Suprapubic skin (tissue), 4 donors: ENCODE measurements at regions not wholly inside any gene's neighbourhood (a gene's known extent, or its start where the extent isn't known, plus 50 kb on each side); places are given as distances from the start of the nearest gene placed in this dataset.

ENCODE experiments used
- DNase-seq, 2 donors: peaks; one replicate each; pipeline ENCODE4 v3.0.0-alpha.2; 2019; ENCODE audit warnings: low spot score in 2 of 2
- H3K27ac ChIP-seq: fragments of 200-600 bp; sonication (generic); one replicate; pipeline ENCODE4 v1.5.1; 2019
- H3K27me3 ChIP-seq: fragments of 200-600 bp; sonication (generic); one replicate; pipeline ENCODE4 v1.5.1; 2019
- H3K36me3 ChIP-seq: fragments of 200-600 bp; sonication (generic); one replicate; pipeline ENCODE4 v1.5.1; 2019
- H3K4me1 ChIP-seq: fragments of 200-600 bp; sonication (generic); one replicate; pipeline ENCODE4 v1.5.1; 2019
- H3K4me3 ChIP-seq: fragments of 200-600 bp; sonication (generic); one replicate; pipeline ENCODE4 v1.5.1; 2019; ENCODE audit warnings: mild to moderate bottlenecking
- H3K9me3 ChIP-seq: fragments of 200-600 bp; sonication (generic); one replicate; pipeline ENCODE4 v1.5.1; 2019
- CTCF ChIP-seq, 2 donors: fragments of 200-600 bp in 1 of 2; fragments of 450-650 bp in 1 of 2; sonication (generic) in 1 of 2; IDR thresholded peaks; one replicate each; pipeline ENCODE4 v1.5.1; 2016 to 2019; ENCODE audit warnings: antibody characterized with exemption in 2 of 2, mild to moderate bottlenecking in 1 of 2, moderate library complexity in 1 of 2
- EP300 ChIP-seq: sonication (generic); formaldehyde crosslinking; IDR thresholded peaks from one replicate; pipeline ENCODE4 v1.6.1; 2017; ENCODE audit warnings: antibody characterized with exemption
- POLR2A ChIP-seq, 2 donors: fragments of 450-650 bp; IDR thresholded peaks; one replicate each; pipeline ENCODE4 v1.6.1; 2017; ENCODE audit warnings: antibody characterized with exemption in 2 of 2, mild to moderate bottlenecking in 2 of 2, moderate library complexity in 2 of 2
- POLR2AphosphoS5 ChIP-seq, 3 donors: sonication (generic); formaldehyde crosslinking; IDR thresholded peaks; one replicate each; pipeline ENCODE4 v1.6.1; 2017; ENCODE audit warnings: antibody characterized with exemption in 3 of 3
- WGBS: methylation state at CpG from one replicate; pipeline ENCODE4 v1.1.5; 2018; 5-methylcytosine and 5-hydroxymethylcytosine counted together

GRCh38 chr18:67276638-67277037, 239.9 kb downstream of the DSEL start:
- DNase-seq = no peak
- TF ChIP-seq CTCF (IDR thresholded peaks at IDR 0.05) = no peak
- TF ChIP-seq EP300 = no peak
- no peak for TF ChIP-seq POLR2A (IDR thresholded peaks at IDR 0.05)
- TF ChIP-seq POLR2AphosphoS5 (IDR thresholded peaks at IDR 0.05) = no peak
- WGBS = 44% methylated on average over 4 of the region's 4 CpGs
- Histone ChIP-seq H3K9me3 (no peaks in the 10 kb centered on the region), H3K4me3 (no peak overlapping the region), H3K4me1 (no peaks in the 10 kb centered on the region), H3K27ac (no peak overlapping the region), H3K27me3 (no peaks in the 10 kb centered on the region), H3K36me3 (no peaks in the 10 kb centered on the region)

GRCh38 chr18:67273288-67273687, 243.2 kb downstream of the DSEL start:
- Histone ChIP-seq H3K9me3 (no peaks in the 10 kb centered on the region), H3K36me3 (no peaks in the 10 kb centered on the region), H3K27ac (no peak overlapping the region), H3K4me3 (no peak overlapping the region), H3K4me1 (no peaks in the 10 kb centered on the region), H3K27me3 (no peaks in the 10 kb centered on the region)
- WGBS = 76% methylated on average over 5 of the region's 5 CpGs
- TF ChIP-seq EP300 (no peak), POLR2A (IDR thresholded peaks at IDR 0.05) (no peak), POLR2AphosphoS5 (IDR thresholded peaks at IDR 0.05) (no peak), CTCF (IDR thresholded peaks at IDR 0.05) (no peak)
- no peak for DNase-seq

- DNase-seq = no peak
- Histone ChIP-seq H3K4me1 (peaks cover 9% of the 10 kb centered on the region), H3K36me3 (no peaks in the 10 kb centered on the region), H3K27ac (no peak overlapping the region), H3K27me3 (no peaks in the 10 kb centered on the region), H3K4me3 (no peak overlapping the region), H3K9me3 (no peaks in the 10 kb centered on the region)
- no peak for TF ChIP-seq POLR2AphosphoS5 (IDR thresholded peaks at IDR 0.05)
- no peak for TF ChIP-seq CTCF (IDR thresholded peaks at IDR 0.05)
- no peak for TF ChIP-seq POLR2A (IDR thresholded peaks at IDR 0.05)
- TF ChIP-seq EP300 = no peak
- 100% methylated on average over 2 of the region's 2 CpGs for WGBS
These were observed 247.3 kb downstream of the DSEL start for GRCh38 chr18:67269206-67269605.

DNA sequence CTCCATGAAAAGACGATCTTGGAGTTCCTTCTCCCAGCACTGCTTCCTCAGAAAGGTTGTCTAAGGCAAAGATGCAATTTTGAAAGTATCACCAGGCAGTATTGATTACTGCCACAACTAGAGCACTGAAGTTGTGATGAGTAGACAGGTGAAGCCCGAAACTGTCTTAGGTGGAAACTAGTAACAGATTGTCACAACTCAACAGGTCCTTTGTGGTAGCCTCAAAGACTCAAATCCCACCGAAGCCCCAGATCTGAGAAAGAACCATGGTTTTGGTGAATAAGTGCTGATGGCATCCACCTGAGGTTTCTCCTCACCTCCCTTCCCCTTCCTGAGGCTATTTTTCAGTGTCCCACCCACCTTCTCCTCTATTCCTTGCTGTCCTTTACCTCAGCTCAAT, 248.0 kb downstream of the DSEL start:
- WGBS = 93% methylated on average over 3 of the region's 3 CpGs
- Histone ChIP-seq H3K4me1 (peaks cover 9% of the 10 kb centered on the region), H3K27me3 (no peaks in the 10 kb centered on the region), H3K4me3 (no peak overlapping the region), H3K36me3 (no peaks in the 10 kb centered on the region), H3K27ac (no peak overlapping the region), H3K9me3 (no peaks in the 10 kb centered on the region)
- no peak for DNase-seq
- TF ChIP-seq POLR2AphosphoS5 (IDR thresholded peaks at IDR 0.05) = no peak
- TF ChIP-seq EP300 = no peak
- TF ChIP-seq CTCF (IDR thresholded peaks at IDR 0.05) = no peak
- no peak for TF ChIP-seq POLR2A (IDR thresholded peaks at IDR 0.05)

DNA sequence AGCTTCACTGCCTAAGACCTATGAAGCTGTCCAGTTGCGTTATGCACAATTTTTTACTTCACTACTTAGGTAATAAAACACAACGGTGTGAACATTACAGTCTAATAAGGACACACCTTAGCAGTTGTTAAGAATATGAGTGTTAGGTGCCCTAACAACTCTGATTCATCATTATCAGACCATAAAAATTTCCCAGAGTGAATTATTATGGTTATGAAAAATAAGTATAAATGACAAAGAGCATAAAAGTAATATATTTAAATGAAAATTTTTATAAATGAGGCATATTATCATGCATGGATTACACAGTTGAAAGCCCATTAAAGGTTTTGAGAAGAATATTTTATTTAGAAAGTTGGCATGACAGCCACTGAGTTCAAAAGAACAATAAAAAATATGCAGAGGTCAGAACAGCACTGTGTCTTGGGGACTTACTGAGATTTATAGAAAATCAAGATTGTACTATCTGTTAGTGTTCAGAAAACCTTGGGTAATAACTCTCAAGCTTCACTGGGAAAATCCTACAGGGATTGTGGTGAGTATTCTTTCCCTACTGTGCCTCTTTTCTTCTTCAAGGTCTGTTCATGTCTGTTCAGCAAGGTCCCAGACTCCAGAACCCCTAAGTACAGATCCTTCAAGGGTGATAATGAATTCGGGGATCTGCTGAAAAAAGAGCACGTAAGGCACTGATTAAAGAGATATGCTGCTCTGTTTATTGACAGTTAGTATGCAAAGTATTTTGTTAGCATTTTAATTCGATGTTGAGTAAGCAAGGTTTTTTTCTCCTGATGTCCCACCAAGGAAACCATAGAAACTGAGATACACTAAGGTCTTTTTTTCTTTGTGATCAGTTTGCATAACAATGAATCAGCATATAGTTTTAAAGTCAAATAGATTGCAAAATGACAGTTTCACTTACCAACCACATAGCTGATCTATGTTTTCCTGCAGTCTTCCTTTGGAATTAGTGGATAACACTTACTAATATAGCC, 250.0 kb downstream of the DSEL start:
- 48% methylated on average over 5 of the region's 5 CpGs for WGBS
- TF ChIP-seq CTCF (IDR thresholded peaks at IDR 0.05) (no peak), EP300 (no peak), POLR2AphosphoS5 (IDR thresholded peaks at IDR 0.05) (no peak), POLR2A (IDR thresholded peaks at IDR 0.05) (no peak)
- Histone ChIP-seq H3K4me3 (no peak overlapping the region), H3K27ac (peak overlapping the region; percentile 49), H3K27me3 (no peaks in the 10 kb centered on the region), H3K4me1 (peaks cover 9% of the 10 kb centered on the region), H3K36me3 (no peaks in the 10 kb centered on the region), H3K9me3 (no peaks in the 10 kb centered on the region)
- DNase-seq = no peak
